ENCODE measurements at regions not wholly inside any gene's neighbourhood (a gene's known extent, or its start where the extent isn't known, plus 50 kb on each side); places are given as distances from the start of the nearest gene placed in this dataset.
"Not testable (repeated sequence)": the region's sequence is repeated elsewhere in the genome, so short reads cannot be mapped to it uniquely, and the experiment has no call there.

- TF ChIP-seq EZH2 (IDR thresholded peaks at IDR 0.05; ENCODE audit: borderline replicate concordance, low read depth, low read length, severe bottlenecking) (no peak), MYC (IDR thresholded peaks at IDR 0.05; ENCODE audit: low read depth, low read length) (no peak), POLR2A (IDR thresholded peaks at IDR 0.05; ENCODE audit: low read depth, low read length) (no peak), FOS (IDR thresholded peaks at IDR 0.05; ENCODE audit: borderline replicate concordance, insufficient read depth, low read length) (no peak), JUN (IDR thresholded peaks at IDR 0.05; ENCODE audit: borderline replicate concordance, insufficient read depth, insufficient read length, low read depth) (no peak), MAX (IDR thresholded peaks at IDR 0.05; ENCODE audit: insufficient read depth, insufficient read length) (no peak), POLR2AphosphoS5 (IDR thresholded peaks at IDR 0.05; ENCODE audit: insufficient read depth, low read depth, low read length) (no peak), GATA2 (IDR thresholded peaks at IDR 0.05; ENCODE audit: insufficient read depth, insufficient read length, low read depth, low read length) (no peak), CTCF (IDR thresholded peaks at IDR 0.05; ENCODE audit: extremely low read depth in 1 of 2, insufficient read depth in 1 of 2, low read depth in 1 of 2, low read length in 2 of 2) (no peak)
- POLR2A ChIA-PET, result no interaction called here
- Histone ChIP-seq H3K36me3 (ENCODE audit: control insufficient read depth in 2 of 2, extremely low read depth in 1 of 2, insufficient read depth in 2 of 2, low read length in 2 of 2) (no peaks in the 10 kb centered on the region), H3K9me3 (replicated peaks; ENCODE audit: control insufficient read depth, insufficient read depth, low read length) (no peaks in the 10 kb centered on the region), H3K9ac (replicated peaks; ENCODE audit: extremely low read depth, insufficient read depth, low read length) (no peak overlapping the region), H2AFZ (ENCODE audit: low read depth, low read length) (no peak overlapping the region), H3K9me1 (replicated peaks; ENCODE audit: control insufficient read depth, extremely low read depth, insufficient read depth, low read length) (no peaks in the 10 kb centered on the region), H3K27me3 (ENCODE audit: control insufficient read depth in 2 of 2, insufficient read depth in 2 of 2, low read length in 2 of 2) (no peaks in the 10 kb centered on the region), H3K4me2 (ENCODE audit: insufficient read depth, low read length) (no peak overlapping the region), H3K4me1 (ENCODE audit: control insufficient read depth, extremely low read depth, insufficient read depth, low read length) (no peaks in the 10 kb centered on the region), H4K20me1 (replicated peaks; ENCODE audit: control insufficient read depth, extremely low read depth, insufficient read depth, low read length) (no peaks in the 10 kb centered on the region), H3K27ac (ENCODE audit: insufficient read depth, low read depth, low read length) (no peak overlapping the region), H3K79me2 (ENCODE audit: control insufficient read depth, insufficient read depth, low read length) (no peaks in the 10 kb centered on the region), H3K4me3 (replicated peaks in 1 of 3; ENCODE audit: insufficient read depth in 1 of 3, low read depth in 1 of 3, low read length in 3 of 3) (no peak overlapping the region)
- BruUV-seq (replicated peaks), result no TSS peak
- FAIRE-seq, result no peak
- dilution Hi-C loops (cut with MboI; ENCODE audit: extremely low pct_ligation_motif_present, low sequenced_read_pairs) (no loop called here), intact Hi-C loops (cut with micrococcal nuclease) (no loop called here)
- CTCF ChIA-PET, result no interaction called here
- DNase-seq (ENCODE audit: low read depth, low spot score), result no peak
Measured at GRCh38 chr14:106670011-106670410, 1143.6 kb downstream of the TMEM121 start.

- BruUV-seq (replicated peaks); H3K9me3 ChIP-seq (replicated peaks; ENCODE audit: control insufficient read depth, insufficient read depth, low read length); CTCF ChIA-PET; H4K20me1 ChIP-seq (replicated peaks; ENCODE audit: control insufficient read depth, extremely low read depth, insufficient read depth, low read length); POLR2A ChIA-PET; H3K27me3 ChIP-seq (ENCODE audit: control insufficient read depth in 2 of 2, insufficient read depth in 2 of 2, low read length in 2 of 2); DNase-seq (ENCODE audit: low read depth, low spot score); H3K36me3 ChIP-seq (ENCODE audit: control insufficient read depth in 2 of 2, extremely low read depth in 1 of 2, insufficient read depth in 2 of 2, low read length in 2 of 2); H3K79me2 ChIP-seq (ENCODE audit: control insufficient read depth, insufficient read depth, low read length); H2AFZ ChIP-seq (ENCODE audit: low read depth, low read length); dilution Hi-C loops (cut with MboI; ENCODE audit: extremely low pct_ligation_motif_present, low sequenced_read_pairs); FAIRE-seq; H3K4me3 ChIP-seq (replicated peaks in 1 of 3; ENCODE audit: insufficient read depth in 1 of 3, low read depth in 1 of 3, low read length in 3 of 3); H3K9ac ChIP-seq (replicated peaks; ENCODE audit: extremely low read depth, insufficient read depth, low read length); H3K4me2 ChIP-seq (ENCODE audit: insufficient read depth, low read length); H3K4me1 ChIP-seq (ENCODE audit: control insufficient read depth, extremely low read depth, insufficient read depth, low read length); H3K9me1 ChIP-seq (replicated peaks; ENCODE audit: control insufficient read depth, extremely low read depth, insufficient read depth, low read length); intact Hi-C loops (cut with micrococcal nuclease); H3K27ac ChIP-seq (ENCODE audit: insufficient read depth, low read depth, low read length): not testable (repeated sequence)
Measured at GRCh38 chr14:106674093-106674492, 1147.7 kb downstream of the TMEM121 start.

- intact Hi-C loops (cut with micrococcal nuclease); H3K9me3 ChIP-seq (replicated peaks; ENCODE audit: control insufficient read depth, insufficient read depth, low read length); H4K20me1 ChIP-seq (replicated peaks; ENCODE audit: control insufficient read depth, extremely low read depth, insufficient read depth, low read length); H3K27me3 ChIP-seq (ENCODE audit: control insufficient read depth in 2 of 2, insufficient read depth in 2 of 2, low read length in 2 of 2); H3K4me1 ChIP-seq (ENCODE audit: control insufficient read depth, extremely low read depth, insufficient read depth, low read length); POLR2A ChIA-PET; H3K9me1 ChIP-seq (replicated peaks; ENCODE audit: control insufficient read depth, extremely low read depth, insufficient read depth, low read length); H3K9ac ChIP-seq (replicated peaks; ENCODE audit: extremely low read depth, insufficient read depth, low read length); H3K4me2 ChIP-seq (ENCODE audit: insufficient read depth, low read length); H3K79me2 ChIP-seq (ENCODE audit: control insufficient read depth, insufficient read depth, low read length); H3K27ac ChIP-seq (ENCODE audit: insufficient read depth, low read depth, low read length); FAIRE-seq; H2AFZ ChIP-seq (ENCODE audit: low read depth, low read length); BruUV-seq (replicated peaks); H3K36me3 ChIP-seq (ENCODE audit: control insufficient read depth in 2 of 2, extremely low read depth in 1 of 2, insufficient read depth in 2 of 2, low read length in 2 of 2); H3K4me3 ChIP-seq (replicated peaks in 1 of 3; ENCODE audit: insufficient read depth in 1 of 3, low read depth in 1 of 3, low read length in 3 of 3); dilution Hi-C loops (cut with MboI; ENCODE audit: extremely low pct_ligation_motif_present, low sequenced_read_pairs); CTCF ChIA-PET; DNase-seq (ENCODE audit: low read depth, low spot score): not testable (repeated sequence)
Measured at GRCh38 chr14:106674509-106675125, 1148.2 kb downstream of the TMEM121 start.

All from endothelial cell of umbilical vein (primary cell).